ENCODE measurements at regions not wholly inside any gene's neighbourhood (a gene's known extent, or its start where the extent isn't known, plus 50 kb on each side); places are given as distances from the start of the nearest gene placed in this dataset.

- TF ChIP-seq CTCF (IDR thresholded peaks at IDR 0.05) (no peak), REST (IDR thresholded peaks at IDR 0.05; ENCODE audit: insufficient read depth in 1 of 2, low read depth in 2 of 2, low read length in 1 of 2) (no peak), POLR2AphosphoS5 (IDR thresholded peaks at IDR 0.05; ENCODE audit: low read depth, low read length) (no peak), TCF7L2 (IDR thresholded peaks at IDR 0.05; ENCODE audit: low read depth, low read length) (no peak)
Observed at GRCh38 chrX:15952212-15952611, 97.6 kb upstream of the AP1S2 start.

Measured in Panc1 (cell line).